HEK293 (cell line): ENCODE measurements at regions not wholly inside any gene's neighbourhood (a gene's known extent, or its start where the extent isn't known, plus 50 kb on each side); places are given as distances from the start of the nearest gene placed in this dataset.

Source experiments
- CTCF ChIA-PET: fragments of 350-600 bp; formaldehyde crosslinking; extraction: SDS; loops from one replicate; lab custom pipeline; 2021; ENCODE audit warnings: antibody characterized with exemption; lab: Yijun Ruan, JAX
- POLR2A ChIA-PET: fragments of 300-600 bp; formaldehyde crosslinking; extraction: SDS; loops from one replicate; lab custom pipeline; 2020; ENCODE audit warnings: antibody characterized with exemption, inconsistent platforms; lab: Yijun Ruan, JAX
- H3K27ac ChIP-seq: fragments of 200-500 bp; sonication (Bioruptor generic); 2 replicates; pipeline ENCODE4 v1.5.1; 2014; ENCODE audit warnings: low read depth, low read length, control low read depth, inconsistent platforms; ENCODE audit errors: extremely low read depth
- H3K36me3 ChIP-seq, 2 experiments: fragments of 200-500 bp in 1 of 2; sonication (Bioruptor generic) in 1 of 2; 1 replicate in 1 of 2; 2 replicates in 1 of 2; pipeline ENCODE4 v1.5.1; 2014 to 2017; ENCODE audit warnings: inconsistent platforms in 2 of 2, low read length in 2 of 2; ENCODE audit not compliant: control insufficient read depth in 2 of 2, insufficient read depth in 1 of 2
- H3K4me1 ChIP-seq: fragments of 200-500 bp; sonication (Bioruptor generic); 2 replicates; pipeline ENCODE4 v1.5.1; 2014; ENCODE audit warnings: mild to moderate bottlenecking, low read length, inconsistent platforms; ENCODE audit not compliant: control insufficient read depth, insufficient read depth
- H3K4me3 ChIP-seq: 2 replicates; pipeline ENCODE4 v1.5.1; 2011; ENCODE audit warnings: low read depth, mild to moderate bottlenecking, control low read depth, low read length, moderate library complexity
- H3K9me3 ChIP-seq: fragments of 200-500 bp; sonication (Bioruptor generic); 2 replicates; pipeline ENCODE4 v1.5.1; 2014; ENCODE audit warnings: low read depth, low read length, inconsistent platforms; ENCODE audit not compliant: control insufficient read depth, insufficient read depth
- EGR2 ChIP-seq: fragments of 450-650 bp; formaldehyde crosslinking; IDR thresholded peaks from 2 replicates; pipeline ENCODE4 v1.5.1; 2016; ENCODE audit warnings: low read depth, missing biosample characterization, missing genetic modification characterization
- HOXA7 ChIP-seq: sonication (generic); formaldehyde crosslinking; IDR thresholded peaks from 2 replicates; pipeline ENCODE4 v1.8.1; 2022; ENCODE audit warnings: missing genetic modification reagents, borderline replicate concordance
- HOXC10 ChIP-seq: sonication (generic); formaldehyde crosslinking; IDR thresholded peaks from 2 replicates; pipeline ENCODE4 v1.8.1; 2023; ENCODE audit warnings: mild to moderate bottlenecking, missing genetic modification reagents
- MZF1 ChIP-seq: fragments of 450-650 bp; formaldehyde crosslinking; IDR thresholded peaks from 2 replicates; pipeline ENCODE4 v1.5.1; 2017; ENCODE audit warnings: missing biosample characterization, missing genetic modification characterization, borderline replicate concordance
- RBAK ChIP-seq: fragments of 450-650 bp; formaldehyde crosslinking; IDR thresholded peaks from 2 replicates; pipeline ENCODE4 v1.5.1; 2016; ENCODE audit warnings: missing biosample characterization, missing genetic modification characterization
- REPIN1 ChIP-seq: fragments of 450-650 bp; formaldehyde crosslinking; IDR thresholded peaks from 2 replicates; pipeline ENCODE4 v1.5.1; 2017; ENCODE audit warnings: missing biosample characterization, missing genetic modification characterization, low read depth
- YY1 ChIP-seq: fragments of 450-650 bp; formaldehyde crosslinking; IDR thresholded peaks from 2 replicates; pipeline ENCODE4 v1.5.1; 2018; ENCODE audit warnings: missing biosample characterization, missing genetic modification characterization
- ZBTB21 ChIP-seq: fragments of 450-650 bp; formaldehyde crosslinking; IDR thresholded peaks from 2 replicates; pipeline ENCODE4 v1.5.1; 2017; ENCODE audit warnings: missing biosample characterization, missing genetic modification characterization
- ZFHX2 ChIP-seq: fragments of 450-650 bp; formaldehyde crosslinking; conservative IDR thresholded peaks from 2 replicates; pipeline ENCODE4 v1.5.1; 2016; ENCODE audit warnings: missing biosample characterization, missing genetic modification characterization
- ZNF157 ChIP-seq: fragments of 450-650 bp; formaldehyde crosslinking; IDR thresholded peaks from 2 replicates; pipeline ENCODE4 v1.5.1; 2016; ENCODE audit warnings: missing biosample characterization, missing genetic modification characterization
- ZNF174 ChIP-seq: fragments of 450-650 bp; formaldehyde crosslinking; IDR thresholded peaks from 2 replicates; pipeline ENCODE4 v1.5.0; 2017; ENCODE audit warnings: missing biosample characterization, mild to moderate bottlenecking, missing genetic modification characterization
- ZNF24 ChIP-seq: fragments of 450-650 bp; formaldehyde crosslinking; IDR thresholded peaks from 2 replicates; pipeline ENCODE4 v1.5.1; 2016; ENCODE audit warnings: missing biosample characterization, missing genetic modification characterization
- ZNF433 ChIP-seq: fragments of 450-650 bp; formaldehyde crosslinking; IDR thresholded peaks from 2 replicates; pipeline ENCODE4 v1.5.1; 2016; ENCODE audit warnings: missing biosample characterization, missing genetic modification characterization, low read depth
- ZNF707 ChIP-seq: fragments of 450-650 bp; formaldehyde crosslinking; IDR thresholded peaks from 2 replicates; pipeline ENCODE4 v1.5.1; 2016; ENCODE audit warnings: missing biosample characterization, missing genetic modification characterization
- ZSCAN30 ChIP-seq: fragments of 450-650 bp; IDR thresholded peaks from 2 replicates; pipeline ENCODE4 v1.5.1; 2018; ENCODE audit warnings: missing biosample characterization, mild to moderate bottlenecking, missing genetic modification characterization, moderate library complexity
- TF ChIP-seq, protein P1 (sequence below): fragments of 450-650 bp; formaldehyde crosslinking; optimal IDR thresholded peaks from 2 replicates; pipeline ENCODE3; 2016; ENCODE audit warnings: missing biosample characterization, mild to moderate bottlenecking, missing genetic modification characterization
- TF ChIP-seq, protein P2 (sequence below): fragments of 450-650 bp; formaldehyde crosslinking; IDR thresholded peaks from 2 replicates; pipeline ENCODE4 v1.5.0; 2017; ENCODE audit warnings: missing biosample characterization, missing genetic modification characterization, borderline replicate concordance
- TF ChIP-seq, protein P3 (sequence below): fragments of 450-650 bp; IDR thresholded peaks from 2 replicates; pipeline ENCODE4 v1.5.1; 2018; ENCODE audit warnings: missing biosample characterization, mild to moderate bottlenecking, missing genetic modification characterization
- TF ChIP-seq, protein P4 (sequence below): fragments of 450-650 bp; formaldehyde crosslinking; IDR thresholded peaks from 2 replicates; pipeline ENCODE4 v1.5.1; 2017; ENCODE audit warnings: missing biosample characterization, missing genetic modification characterization
- TF ChIP-seq, protein P5 (sequence below): sonication (generic); formaldehyde crosslinking; IDR thresholded peaks from 2 replicates; pipeline ENCODE4 v1.8.1; 2022; ENCODE audit warnings: mild to moderate bottlenecking, moderate library complexity, missing genetic modification reagents
- TF ChIP-seq, protein P6 (sequence below): fragments of 450-650 bp; formaldehyde crosslinking; IDR thresholded peaks from 2 replicates; pipeline ENCODE4 v1.5.1; 2016; ENCODE audit warnings: missing biosample characterization, missing genetic modification characterization
- TF ChIP-seq, protein P7 (sequence below): IDR thresholded peaks from 2 replicates; pipeline ENCODE4 v1.6.1; 2011; ENCODE audit warnings: mild to moderate bottlenecking, low read depth, low read length, borderline replicate concordance

DNA sequence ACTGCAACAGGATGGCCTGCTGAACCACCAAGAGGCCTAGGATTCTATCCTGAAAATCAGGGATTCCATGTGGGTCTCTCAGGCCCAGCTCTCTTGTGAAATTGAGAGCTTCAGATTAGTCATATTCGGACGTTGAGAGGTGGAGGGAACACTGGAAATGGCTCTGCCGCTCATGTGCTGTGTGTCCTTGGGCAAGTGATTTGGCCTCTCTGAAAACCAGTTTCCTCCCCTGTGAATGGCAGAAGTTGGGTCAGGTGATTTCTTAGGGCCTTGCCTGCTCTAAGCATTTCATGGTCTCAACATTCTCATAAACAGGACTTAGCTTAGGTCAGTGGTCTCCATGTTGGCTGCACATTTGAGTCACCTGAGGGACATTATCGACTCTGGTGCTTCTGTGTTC lies 470.1 kb downstream of the PREX1 start (continued):
- TF ChIP-seq, protein P1, sequence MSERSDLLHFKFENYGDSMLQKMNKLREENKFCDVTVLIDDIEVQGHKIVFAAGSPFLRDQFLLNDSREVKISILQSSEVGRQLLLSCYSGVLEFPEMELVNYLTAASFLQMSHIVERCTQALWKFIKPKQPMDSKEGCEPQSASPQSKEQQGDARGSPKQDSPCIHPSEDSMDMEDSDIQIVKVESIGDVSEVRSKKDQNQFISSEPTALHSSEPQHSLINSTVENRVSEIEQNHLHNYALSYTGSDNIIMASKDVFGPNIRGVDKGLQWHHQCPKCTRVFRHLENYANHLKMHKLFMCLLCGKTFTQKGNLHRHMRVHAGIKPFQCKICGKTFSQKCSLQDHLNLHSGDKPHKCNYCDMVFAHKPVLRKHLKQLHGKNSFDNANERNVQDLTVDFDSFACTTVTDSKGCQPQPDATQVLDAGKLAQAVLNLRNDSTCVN (tag by site-specific recombination), result no peak
- TF ChIP-seq, protein P2, sequence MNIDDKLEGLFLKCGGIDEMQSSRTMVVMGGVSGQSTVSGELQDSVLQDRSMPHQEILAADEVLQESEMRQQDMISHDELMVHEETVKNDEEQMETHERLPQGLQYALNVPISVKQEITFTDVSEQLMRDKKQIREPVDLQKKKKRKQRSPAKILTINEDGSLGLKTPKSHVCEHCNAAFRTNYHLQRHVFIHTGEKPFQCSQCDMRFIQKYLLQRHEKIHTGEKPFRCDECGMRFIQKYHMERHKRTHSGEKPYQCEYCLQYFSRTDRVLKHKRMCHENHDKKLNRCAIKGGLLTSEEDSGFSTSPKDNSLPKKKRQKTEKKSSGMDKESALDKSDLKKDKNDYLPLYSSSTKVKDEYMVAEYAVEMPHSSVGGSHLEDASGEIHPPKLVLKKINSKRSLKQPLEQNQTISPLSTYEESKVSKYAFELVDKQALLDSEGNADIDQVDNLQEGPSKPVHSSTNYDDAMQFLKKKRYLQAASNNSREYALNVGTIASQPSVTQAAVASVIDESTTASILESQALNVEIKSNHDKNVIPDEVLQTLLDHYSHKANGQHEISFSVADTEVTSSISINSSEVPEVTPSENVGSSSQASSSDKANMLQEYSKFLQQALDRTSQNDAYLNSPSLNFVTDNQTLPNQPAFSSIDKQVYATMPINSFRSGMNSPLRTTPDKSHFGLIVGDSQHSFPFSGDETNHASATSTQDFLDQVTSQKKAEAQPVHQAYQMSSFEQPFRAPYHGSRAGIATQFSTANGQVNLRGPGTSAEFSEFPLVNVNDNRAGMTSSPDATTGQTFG (tag by site-specific recombination), result no peak
- no peak for TF ChIP-seq HOXA7 (CRISPR knock-in tag)
- TF ChIP-seq ZNF433, result no peak
- TF ChIP-seq REPIN1, result no peak
- no peak for TF ChIP-seq ZSCAN30 (tag by site-specific recombination)
- no peak for TF ChIP-seq ZNF707 (tag by site-specific recombination)
- TF ChIP-seq ZNF174, result no peak
- no peak for TF ChIP-seq HOXC10 (CRISPR knock-in tag)
- TF ChIP-seq YY1 (tag by site-specific recombination), result no peak
- TF ChIP-seq, protein P3, sequence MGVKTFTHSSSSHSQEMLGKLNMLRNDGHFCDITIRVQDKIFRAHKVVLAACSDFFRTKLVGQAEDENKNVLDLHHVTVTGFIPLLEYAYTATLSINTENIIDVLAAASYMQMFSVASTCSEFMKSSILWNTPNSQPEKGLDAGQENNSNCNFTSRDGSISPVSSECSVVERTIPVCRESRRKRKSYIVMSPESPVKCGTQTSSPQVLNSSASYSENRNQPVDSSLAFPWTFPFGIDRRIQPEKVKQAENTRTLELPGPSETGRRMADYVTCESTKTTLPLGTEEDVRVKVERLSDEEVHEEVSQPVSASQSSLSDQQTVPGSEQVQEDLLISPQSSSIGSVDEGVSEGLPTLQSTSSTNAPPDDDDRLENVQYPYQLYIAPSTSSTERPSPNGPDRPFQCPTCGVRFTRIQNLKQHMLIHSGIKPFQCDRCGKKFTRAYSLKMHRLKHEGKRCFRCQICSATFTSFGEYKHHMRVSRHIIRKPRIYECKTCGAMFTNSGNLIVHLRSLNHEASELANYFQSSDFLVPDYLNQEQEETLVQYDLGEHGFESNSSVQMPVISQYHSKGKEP, result no peak

DNA sequence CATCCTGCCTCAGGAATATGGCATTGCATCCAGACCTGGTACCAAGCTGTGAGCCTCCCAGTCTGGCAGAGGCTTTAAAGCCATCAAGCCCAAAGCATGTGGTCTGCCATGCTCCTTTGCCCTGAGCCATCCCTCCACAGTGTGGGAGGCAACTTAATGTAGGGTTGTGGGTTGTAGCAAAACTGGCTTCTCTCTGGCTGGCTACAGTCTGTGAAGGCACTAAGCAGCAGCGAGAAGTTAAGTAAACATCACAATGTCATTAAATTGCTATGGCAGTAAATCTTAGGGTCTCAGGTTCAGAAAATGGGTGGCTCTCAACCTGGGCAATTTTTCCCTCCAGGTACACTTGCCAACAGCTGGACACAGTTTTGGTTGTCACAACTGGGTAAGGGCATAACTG lies 472.9 kb downstream of the PREX1 start:
- Histone ChIP-seq H3K9me3 (no peaks in the 10 kb centered on the region), H3K4me3 (no peak overlapping the region), H3K36me3 (no peaks in the 10 kb centered on the region), H3K4me1 (no peaks in the 10 kb centered on the region), H3K27ac (no peak overlapping the region)
- TF ChIP-seq EGR2 (tag by site-specific recombination) (peak; percentile 54; the same call in 1 of the 2 replicates), ZFHX2 (peak; percentile 51), MZF1 (tag by site-specific recombination) (no peak), ZNF157 (tag by site-specific recombination) (no peak), ZNF24 (tag by site-specific recombination) (no peak)
- TF ChIP-seq, protein P4, sequence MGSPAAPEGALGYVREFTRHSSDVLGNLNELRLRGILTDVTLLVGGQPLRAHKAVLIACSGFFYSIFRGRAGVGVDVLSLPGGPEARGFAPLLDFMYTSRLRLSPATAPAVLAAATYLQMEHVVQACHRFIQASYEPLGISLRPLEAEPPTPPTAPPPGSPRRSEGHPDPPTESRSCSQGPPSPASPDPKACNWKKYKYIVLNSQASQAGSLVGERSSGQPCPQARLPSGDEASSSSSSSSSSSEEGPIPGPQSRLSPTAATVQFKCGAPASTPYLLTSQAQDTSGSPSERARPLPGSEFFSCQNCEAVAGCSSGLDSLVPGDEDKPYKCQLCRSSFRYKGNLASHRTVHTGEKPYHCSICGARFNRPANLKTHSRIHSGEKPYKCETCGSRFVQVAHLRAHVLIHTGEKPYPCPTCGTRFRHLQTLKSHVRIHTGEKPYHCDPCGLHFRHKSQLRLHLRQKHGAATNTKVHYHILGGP (tag by site-specific recombination), result no peak
- CTCF ChIA-PET, result interaction anchor here (0.5 to 0.7 kb wide), 2 partner anchors 25 to 55 kb away, joined by 3 read pairs; no protein-coding TSS in a partner anchor
- POLR2A ChIA-PET, result no interaction called here

DNA sequence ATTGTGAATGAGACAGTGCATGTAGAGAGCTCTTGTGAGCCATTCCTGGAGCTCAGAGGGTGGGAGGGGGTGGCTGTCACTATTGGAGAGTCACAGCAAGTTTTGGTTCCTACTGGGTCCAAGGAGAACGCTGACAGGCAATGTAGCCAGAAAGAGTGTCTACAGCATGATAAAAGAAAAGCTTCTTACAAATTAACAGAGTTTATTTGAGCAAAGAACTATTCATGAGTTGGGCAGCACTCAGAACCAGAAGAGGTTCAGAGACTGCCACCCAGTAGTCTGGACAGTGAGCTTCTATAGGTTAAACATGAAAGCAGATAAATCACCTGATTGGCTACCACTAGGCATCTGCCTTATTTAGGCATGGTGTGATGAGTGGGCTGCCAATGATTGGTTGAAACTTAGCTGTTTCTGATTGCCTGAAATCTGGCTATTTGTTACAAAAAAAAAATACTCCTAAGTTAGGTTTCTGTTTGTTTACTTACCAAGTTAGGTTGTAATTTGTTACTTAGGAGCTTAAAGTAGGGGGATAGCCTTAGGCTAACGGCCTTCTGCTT lies 473.4 kb downstream of the PREX1 start:
- Histone ChIP-seq H3K36me3 (no peaks in the 10 kb centered on the region), H3K4me1 (no peaks in the 10 kb centered on the region), H3K9me3 (no peaks in the 10 kb centered on the region), H3K27ac (no peak overlapping the region), H3K4me3 (no peak overlapping the region)
- CTCF ChIA-PET, result interaction anchor here (0.5 to 0.7 kb wide), 4 partner anchors 24 to 56 kb away, joined by 3 to 5 read pairs (median 3); no protein-coding TSS in a partner anchor
- POLR2A ChIA-PET, result no interaction called here
- TF ChIP-seq ZBTB21 (tag by site-specific recombination) (no peak), RBAK (tag by site-specific recombination) (no peak)
- TF ChIP-seq, protein P5, sequence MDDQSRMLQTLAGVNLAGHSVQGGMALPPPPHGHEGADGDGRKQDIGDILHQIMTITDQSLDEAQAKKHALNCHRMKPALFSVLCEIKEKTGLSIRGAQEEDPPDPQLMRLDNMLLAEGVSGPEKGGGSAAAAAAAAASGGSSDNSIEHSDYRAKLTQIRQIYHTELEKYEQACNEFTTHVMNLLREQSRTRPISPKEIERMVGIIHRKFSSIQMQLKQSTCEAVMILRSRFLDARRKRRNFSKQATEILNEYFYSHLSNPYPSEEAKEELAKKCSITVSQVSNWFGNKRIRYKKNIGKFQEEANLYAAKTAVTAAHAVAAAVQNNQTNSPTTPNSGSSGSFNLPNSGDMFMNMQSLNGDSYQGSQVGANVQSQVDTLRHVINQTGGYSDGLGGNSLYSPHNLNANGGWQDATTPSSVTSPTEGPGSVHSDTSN (CRISPR knock-in tag), result no peak
- TF ChIP-seq, protein P6, sequence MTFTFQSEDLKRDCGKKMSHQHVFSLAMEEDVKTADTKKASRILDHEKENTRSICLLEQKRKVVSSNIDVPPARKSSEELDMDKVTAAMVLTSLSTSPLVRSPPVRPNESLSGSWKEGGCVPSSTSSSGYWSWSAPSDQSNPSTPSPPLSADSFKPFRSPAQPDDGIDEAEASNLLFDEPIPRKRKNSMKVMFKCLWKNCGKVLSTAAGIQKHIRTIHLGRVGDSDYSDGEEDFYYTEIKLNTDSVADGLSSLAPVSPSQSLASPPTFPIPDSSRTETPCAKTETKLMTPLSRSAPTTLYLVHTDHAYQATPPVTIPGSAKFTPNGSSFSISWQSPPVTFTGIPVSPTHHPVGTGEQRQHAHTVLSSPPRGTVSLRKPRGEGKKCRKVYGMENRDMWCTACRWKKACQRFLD (tag by site-specific recombination), result no peak
- TF ChIP-seq, protein P7, sequence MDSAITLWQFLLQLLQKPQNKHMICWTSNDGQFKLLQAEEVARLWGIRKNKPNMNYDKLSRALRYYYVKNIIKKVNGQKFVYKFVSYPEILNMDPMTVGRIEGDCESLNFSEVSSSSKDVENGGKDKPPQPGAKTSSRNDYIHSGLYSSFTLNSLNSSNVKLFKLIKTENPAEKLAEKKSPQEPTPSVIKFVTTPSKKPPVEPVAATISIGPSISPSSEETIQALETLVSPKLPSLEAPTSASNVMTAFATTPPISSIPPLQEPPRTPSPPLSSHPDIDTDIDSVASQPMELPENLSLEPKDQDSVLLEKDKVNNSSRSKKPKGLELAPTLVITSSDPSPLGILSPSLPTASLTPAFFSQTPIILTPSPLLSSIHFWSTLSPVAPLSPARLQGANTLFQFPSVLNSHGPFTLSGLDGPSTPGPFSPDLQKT, result no peak
